Right ventricle myocardium inferior (tissue), 1 donor: ENCODE measurements at regions not wholly inside any gene's neighbourhood (a gene's known extent, or its start where the extent isn't known, plus 50 kb on each side); places are given as distances from the start of the nearest gene placed in this dataset.
"Not testable (repeated sequence)": the region's sequence is repeated elsewhere in the genome, so short reads cannot be mapped to it uniquely, and the experiment has no call there.

Experiments used
- ATAC-seq: fragments of 200-7000 bp; cut with Tn5 transposase; one replicate; pipeline ENCODE4 v1.9.1; 2020; ENCODE audit warnings: mild to moderate bottlenecking, moderate library complexity
- DNase-seq: peaks from one replicate; pipeline ENCODE4 v3.0.0; 2021; ENCODE audit errors: missing footprints
- intact Hi-C: fragments of 100-400 bp; cut with DNase I; formaldehyde crosslinking; loops from one replicate; pipeline ENCODE4 v1.11.0; 2022
- donor health status: DM: no; HTN: yes; CAD: no; lungs with severe emphysema.

- intact Hi-C loops: no loop called here
Observed at GRCh38 chr21:31609081-31609480, 50.4 kb upstream of the SOD1 start.

GRCh38 chr21:31607791-31608190 is 51.7 kb upstream of the SOD1 start:
- ATAC-seq (no peak), DNase-seq (no peak)
- intact Hi-C loops: no loop called here

More at GRCh38 chr21:31609081-31609480, 50.4 kb upstream of the SOD1 start:
- DNase-seq (no peak), ATAC-seq (no peak)

GRCh38 chr21:31606081-31606874 is 53.2 kb upstream of the SOD1 start:
- intact Hi-C loops: no loop called here
- no peak for ATAC-seq
- DNase-seq: no peak

GRCh38 chr21:31604591-31605190 is 54.8 kb upstream of the SOD1 start:
- peak; percentile 74 for DNase-seq
- ATAC-seq: peak; percentile 44
- intact Hi-C loops: loop anchor here (2.0 to 5.0 kb wide), 2 partner anchors 406 to 502 kb away; no protein-coding TSS in a partner anchor

GRCh38 chr21:31599563-31599962 is 59.9 kb upstream of the SOD1 start:
- DNase-seq: no peak
- no peak for ATAC-seq
- intact Hi-C loops: no loop called here

- no peak for ATAC-seq
- no peak for DNase-seq
- intact Hi-C loops: no loop called here
Observed at GRCh38 chr21:31599013-31599412, 60.5 kb upstream of the SOD1 start.

GRCh38 chr21:31597683-31598082 is 61.8 kb upstream of the SOD1 start:
- intact Hi-C loops: no loop called here
- ATAC-seq (no peak), DNase-seq (no peak)

- intact Hi-C loops: no loop called here
- DNase-seq: no peak
- no peak for ATAC-seq
Observed at GRCh38 chr21:31596055-31596454, 63.4 kb upstream of the SOD1 start.

- intact Hi-C loops: no loop called here
- ATAC-seq: no peak
Observed at GRCh38 chr21:31594726-31595125, 64.8 kb upstream of the SOD1 start.

GRCh38 chr21:31594279-31594678 is 65.2 kb upstream of the SOD1 start:
- ATAC-seq: no peak
- intact Hi-C loops: no loop called here
- no peak for DNase-seq

More at GRCh38 chr21:31594726-31595125, 64.8 kb upstream of the SOD1 start:
- no peak for DNase-seq

- intact Hi-C loops: no loop called here
- ATAC-seq: no peak
- DNase-seq: no peak
Observed at GRCh38 chr21:31592963-31593560, 66.4 kb upstream of the SOD1 start.

- no peak for DNase-seq
- intact Hi-C loops: no loop called here
- ATAC-seq: no peak
Observed at GRCh38 chr21:31592516-31592915, 67.0 kb upstream of the SOD1 start.

GRCh38 chr21:31589820-31590219 is 69.7 kb upstream of the SOD1 start:
- no peak for DNase-seq
- no peak for ATAC-seq
- intact Hi-C loops: no loop called here

GRCh38 chr21:31586118-31586517 is 73.4 kb upstream of the SOD1 start:
- DNase-seq: no peak
- intact Hi-C loops: no loop called here
- no peak for ATAC-seq

GRCh38 chr21:31583937-31584336 is 75.6 kb upstream of the SOD1 start:
- ATAC-seq, DNase-seq: not testable (repeated sequence)
- intact Hi-C loops: loop anchor here (5.0 kb wide), 1 partner anchor 487 kb away; no protein-coding TSS in a partner anchor

GRCh38 chr21:31583498-31583897 is 76.0 kb upstream of the SOD1 start:
- intact Hi-C loops: loop anchor here (5.0 kb wide), 1 partner anchor 486 kb away; no protein-coding TSS in a partner anchor
- no peak for ATAC-seq
- no peak for DNase-seq

- ATAC-seq: peak; percentile 64
Observed at GRCh38 chr21:31580866-31581276, 78.6 kb upstream of the SOD1 start.

GRCh38 chr21:31577271-31577670 is 82.2 kb upstream of the SOD1 start:
- DNase-seq (no peak), ATAC-seq (no peak)
- intact Hi-C loops: no loop called here

More at GRCh38 chr21:31580866-31581276, 78.6 kb upstream of the SOD1 start:
- intact Hi-C loops: loop anchor here (2.0 to 5.0 kb wide), 3 partner anchors 234 to 484 kb away; no protein-coding TSS in a partner anchor
- DNase-seq: no peak

GRCh38 chr21:31576428-31576827 is 83.1 kb upstream of the SOD1 start:
- intact Hi-C loops: no loop called here

GRCh38 chr21:31573217-31573616 is 86.3 kb upstream of the SOD1 start:
- no peak for DNase-seq
- no peak for ATAC-seq
- intact Hi-C loops: no loop called here

More at GRCh38 chr21:31576428-31576827, 83.1 kb upstream of the SOD1 start:
- peak; percentile 28 for ATAC-seq
- no peak for DNase-seq
